C1 segment of cervical spinal cord (tissue), 14 donors: ENCODE measurements at regions not wholly inside any gene's neighbourhood (a gene's known extent, or its start where the extent isn't known, plus 50 kb on each side); places are given as distances from the start of the nearest gene placed in this dataset.

Experiments used
- DNase-seq, 14 donors: peaks; one replicate each; lab custom pipeline; 2025; lab: John Stamatoyannopoulos, UW

GRCh38 chr12:24048446-24048845 is 99.0 kb upstream of the SOX5 start:
- DNase-seq, result no peak

GRCh38 chr12:24047326-24047725 is 97.9 kb upstream of the SOX5 start:
- no peak for DNase-seq

- DNase-seq, result no peak
Observed at GRCh38 chr12:24045816-24046257, 96.4 kb upstream of the SOX5 start.

GRCh38 chr12:24044941-24045703 is 95.7 kb upstream of the SOX5 start:
- DNase-seq, result no peak

GRCh38 chr12:24042651-24043050 is 93.2 kb upstream of the SOX5 start:
- DNase-seq, result no peak

- DNase-seq, result no peak
Observed at GRCh38 chr12:24039113-24039525, 89.6 kb upstream of the SOX5 start.

GRCh38 chr12:24038211-24038997 is 88.9 kb upstream of the SOX5 start:
- DNase-seq, result no peak

GRCh38 chr12:24036438-24037216 is 87.2 kb upstream of the SOX5 start:
- no peak for DNase-seq

GRCh38 chr12:24034894-24035293 is 85.4 kb upstream of the SOX5 start:
- no peak for DNase-seq

- DNase-seq, result no peak
Observed at GRCh38 chr12:24034160-24034559, 84.7 kb upstream of the SOX5 start.

- no peak for DNase-seq
Observed at GRCh38 chr12:24027352-24027751, 77.9 kb upstream of the SOX5 start.

GRCh38 chr12:24025153-24025798 is 75.8 kb upstream of the SOX5 start:
- DNase-seq, result no peak

- no peak for DNase-seq
Observed at GRCh38 chr12:24023081-24023480, 73.6 kb upstream of the SOX5 start.

GRCh38 chr12:24021164-24021502 is 71.7 kb upstream of the SOX5 start:
- DNase-seq, result no peak

- no peak for DNase-seq
Observed at GRCh38 chr12:24020397-24021163, 71.1 kb upstream of the SOX5 start.

GRCh38 chr12:24015833-24016160 is 66.3 kb upstream of the SOX5 start:
- no peak for DNase-seq

- peak in 1 of 14 donors; percentile 7 for DNase-seq
Observed at GRCh38 chr12:24014915-24015832, 65.7 kb upstream of the SOX5 start.

- no peak for DNase-seq
Observed at GRCh38 chr12:24014240-24014639, 64.8 kb upstream of the SOX5 start.

GRCh38 chr12:24012528-24012927 is 63.1 kb upstream of the SOX5 start:
- no peak for DNase-seq

GRCh38 chr12:24011927-24012507 is 62.5 kb upstream of the SOX5 start:
- no peak for DNase-seq
